ENCODE measurements at regions not wholly inside any gene's neighbourhood (a gene's known extent, or its start where the extent isn't known, plus 50 kb on each side); places are given as distances from the start of the nearest gene placed in this dataset.

- no peak for DNase-seq
- H3K27me3 ChIP-seq (ENCODE audit: control insufficient read depth in 2 of 2, insufficient read depth in 2 of 2, low read length in 2 of 2), result no peaks in the 10 kb centered on the region
- H3K9me3 Mint-ChIP-seq, result no peaks in the 10 kb centered on the region
- H3K9me3 ChIP-seq (replicated peaks in 1 of 2; ENCODE audit: control insufficient read depth in 1 of 2, insufficient read depth in 1 of 2, low read length in 2 of 2), result no peaks in the 10 kb centered on the region
- no peaks in the 10 kb centered on the region for H3K79me2 ChIP-seq (ENCODE audit: insufficient read depth, low read length)
- no peak overlapping the region for H3K27ac ChIP-seq (ENCODE audit: low read depth in 1 of 2, low read length in 2 of 2)
- no peaks in the 10 kb centered on the region for H3K4me1 Mint-ChIP-seq
- no peak overlapping the region for H3K4me2 ChIP-seq (replicated peaks; ENCODE audit: extremely low read depth, low read length, poor library complexity, severe bottlenecking)
- no peak overlapping the region for H2AFZ ChIP-seq (ENCODE audit: insufficient read depth, low read depth, low read length, poor library complexity, severe bottlenecking)
- no peak overlapping the region for H3K9ac ChIP-seq (ENCODE audit: insufficient read depth, low read length, poor library complexity, severe bottlenecking)
- H3K4me3 ChIP-seq (replicated peaks in 1 of 3; ENCODE audit: low read depth in 2 of 3, low read length in 3 of 3), result no peak overlapping the region
- intact Hi-C loops (cut with micrococcal nuclease), result no loop called here
- H3K36me3 Mint-ChIP-seq, result no peaks in the 10 kb centered on the region
- H4K20me1 ChIP-seq (ENCODE audit: insufficient read depth, low read length), result no peaks in the 10 kb centered on the region
- H3K36me3 ChIP-seq (replicated peaks in 1 of 2; ENCODE audit: control insufficient read depth in 1 of 2, insufficient read depth in 2 of 2, low read length in 2 of 2), result no peaks in the 10 kb centered on the region
- H3K4me3 Mint-ChIP-seq, result no peak overlapping the region
- TF ChIP-seq, protein P1, sequence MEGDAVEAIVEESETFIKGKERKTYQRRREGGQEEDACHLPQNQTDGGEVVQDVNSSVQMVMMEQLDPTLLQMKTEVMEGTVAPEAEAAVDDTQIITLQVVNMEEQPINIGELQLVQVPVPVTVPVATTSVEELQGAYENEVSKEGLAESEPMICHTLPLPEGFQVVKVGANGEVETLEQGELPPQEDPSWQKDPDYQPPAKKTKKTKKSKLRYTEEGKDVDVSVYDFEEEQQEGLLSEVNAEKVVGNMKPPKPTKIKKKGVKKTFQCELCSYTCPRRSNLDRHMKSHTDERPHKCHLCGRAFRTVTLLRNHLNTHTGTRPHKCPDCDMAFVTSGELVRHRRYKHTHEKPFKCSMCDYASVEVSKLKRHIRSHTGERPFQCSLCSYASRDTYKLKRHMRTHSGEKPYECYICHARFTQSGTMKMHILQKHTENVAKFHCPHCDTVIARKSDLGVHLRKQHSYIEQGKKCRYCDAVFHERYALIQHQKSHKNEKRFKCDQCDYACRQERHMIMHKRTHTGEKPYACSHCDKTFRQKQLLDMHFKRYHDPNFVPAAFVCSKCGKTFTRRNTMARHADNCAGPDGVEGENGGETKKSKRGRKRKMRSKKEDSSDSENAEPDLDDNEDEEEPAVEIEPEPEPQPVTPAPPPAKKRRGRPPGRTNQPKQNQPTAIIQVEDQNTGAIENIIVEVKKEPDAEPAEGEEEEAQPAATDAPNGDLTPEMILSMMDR (IDR thresholded peaks at IDR 0.05), result no peak
- no peak overlapping the region for H3K27ac Mint-ChIP-seq
- H3K27me3 Mint-ChIP-seq (ENCODE audit: low read depth in 3 of 3), result peaks cover 0 to 2% (median 0%) of the 10 kb centered on the region in 3 donors
- H3K4me1 ChIP-seq (ENCODE audit: control insufficient read depth in 1 of 2, insufficient read depth in 2 of 2, low read length in 2 of 2), result no peaks in the 10 kb centered on the region
These were observed 350.9 kb upstream of the VWC2 start for GRCh38 chr7:49422564-49422963.

DNA sequence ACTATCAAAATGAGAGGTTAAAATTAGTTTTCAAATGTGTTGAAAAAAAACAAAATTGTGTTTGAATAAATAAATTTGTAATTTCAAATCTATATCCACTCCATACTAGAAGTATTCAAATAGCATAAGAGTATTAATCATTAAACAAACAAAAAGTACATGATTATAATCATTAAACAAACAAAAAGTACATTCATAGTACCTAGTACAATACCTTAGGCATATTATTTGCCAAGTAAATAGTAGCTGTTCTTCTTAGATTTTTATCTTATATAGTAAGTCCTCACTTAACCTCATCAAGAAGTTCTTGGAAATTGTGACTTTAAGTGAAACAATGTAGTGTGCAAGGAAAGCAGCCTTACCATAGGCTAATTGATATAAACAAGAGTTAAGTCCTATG is 349.3 kb upstream of the VWC2 start:
- H3K27me3 Mint-ChIP-seq (ENCODE audit: low read depth in 3 of 3), result peaks cover 0 to 2% (median 0%) of the 10 kb centered on the region in 3 donors

More for the DNA sequence above, 349.3 kb upstream of the VWC2 start:
- Mint-ChIP-seq H3K27ac (no peak overlapping the region), H3K36me3 (no peaks in the 10 kb centered on the region), H3K4me1 (no peaks in the 10 kb centered on the region), H3K9me3 (no peaks in the 10 kb centered on the region), H3K4me3 (no peak overlapping the region)
- Histone ChIP-seq H3K27me3 (ENCODE audit: control insufficient read depth in 2 of 2, insufficient read depth in 2 of 2, low read length in 2 of 2) (no peaks in the 10 kb centered on the region), H3K36me3 (replicated peaks in 1 of 2; ENCODE audit: control insufficient read depth in 1 of 2, insufficient read depth in 2 of 2, low read length in 2 of 2) (no peaks in the 10 kb centered on the region), H3K9ac (ENCODE audit: insufficient read depth, low read length, poor library complexity, severe bottlenecking) (no peak overlapping the region), H4K20me1 (ENCODE audit: insufficient read depth, low read length) (no peaks in the 10 kb centered on the region), H3K4me3 (replicated peaks in 1 of 3; ENCODE audit: low read depth in 2 of 3, low read length in 3 of 3) (no peak overlapping the region), H3K79me2 (ENCODE audit: insufficient read depth, low read length) (no peaks in the 10 kb centered on the region), H3K4me2 (replicated peaks; ENCODE audit: extremely low read depth, low read length, poor library complexity, severe bottlenecking) (no peak overlapping the region), H3K27ac (ENCODE audit: low read depth in 1 of 2, low read length in 2 of 2) (no peak overlapping the region), H3K4me1 (ENCODE audit: control insufficient read depth in 1 of 2, insufficient read depth in 2 of 2, low read length in 2 of 2) (no peaks in the 10 kb centered on the region), H3K9me3 (replicated peaks in 1 of 2; ENCODE audit: control insufficient read depth in 1 of 2, insufficient read depth in 1 of 2, low read length in 2 of 2) (no peaks in the 10 kb centered on the region), H2AFZ (ENCODE audit: insufficient read depth, low read depth, low read length, poor library complexity, severe bottlenecking) (no peak overlapping the region)
- DNase-seq, result no peak
- TF ChIP-seq, protein P1 (IDR thresholded peaks at IDR 0.05), result no peak
- intact Hi-C loops (cut with micrococcal nuclease), result no loop called here
